Pons (tissue), 1 donor: ENCODE measurements at regions not wholly inside any gene's neighbourhood (a gene's known extent, or its start where the extent isn't known, plus 50 kb on each side); places are given as distances from the start of the nearest gene placed in this dataset.

Experiments used
- DNase-seq: peaks from one replicate; pipeline ENCODE4 v3.0.0-alpha.2; 2016; ENCODE audit warnings: low spot score

GRCh38 chr2:198498516-198498915 lies 694.1 kb downstream of the PLCL1 start:
- DNase-seq, result no peak

GRCh38 chr2:198498048-198498447 lies 693.7 kb downstream of the PLCL1 start:
- DNase-seq, result no peak

- DNase-seq, result no peak
These were observed 690.5 kb downstream of the PLCL1 start for GRCh38 chr2:198494931-198495330.

GRCh38 chr2:198490748-198491147 lies 686.4 kb downstream of the PLCL1 start:
- no peak for DNase-seq

- DNase-seq, result no peak
These were observed 684.6 kb downstream of the PLCL1 start for GRCh38 chr2:198488964-198489363.

- DNase-seq, result no peak
These were observed 678.7 kb downstream of the PLCL1 start for GRCh38 chr2:198483051-198483450.

- DNase-seq, result no peak
These were observed 674.7 kb downstream of the PLCL1 start for GRCh38 chr2:198479065-198479464.

GRCh38 chr2:198478361-198478760 lies 674.0 kb downstream of the PLCL1 start:
- no peak for DNase-seq

- DNase-seq, result no peak
These were observed 671.6 kb downstream of the PLCL1 start for GRCh38 chr2:198476007-198476406.

GRCh38 chr2:198471291-198471690 lies 666.9 kb downstream of the PLCL1 start:
- DNase-seq, result no peak

GRCh38 chr2:198468136-198468535 lies 663.7 kb downstream of the PLCL1 start:
- DNase-seq, result no peak

- no peak for DNase-seq
These were observed 661.6 kb downstream of the PLCL1 start for GRCh38 chr2:198465970-198466369.

- DNase-seq, result no peak
These were observed 652.0 kb downstream of the PLCL1 start for GRCh38 chr2:198456418-198456817.

- no peak for DNase-seq
These were observed 649.5 kb downstream of the PLCL1 start for GRCh38 chr2:198453866-198454265.

- no peak for DNase-seq
These were observed 647.9 kb downstream of the PLCL1 start for GRCh38 chr2:198452327-198452726.

GRCh38 chr2:198448789-198449188 lies 644.4 kb downstream of the PLCL1 start:
- no peak for DNase-seq

GRCh38 chr2:198444800-198445287 lies 640.5 kb downstream of the PLCL1 start:
- no peak for DNase-seq

- no peak for DNase-seq
These were observed 637.5 kb downstream of the PLCL1 start for GRCh38 chr2:198441901-198442300.

- no peak for DNase-seq
These were observed 636.9 kb downstream of the PLCL1 start for GRCh38 chr2:198441246-198441645.

- DNase-seq, result no peak
These were observed 636.4 kb downstream of the PLCL1 start for GRCh38 chr2:198440833-198441232.

GRCh38 chr2:198438331-198438730 lies 633.9 kb downstream of the PLCL1 start:
- no peak for DNase-seq

- DNase-seq, result no peak
These were observed 619.7 kb downstream of the PLCL1 start for GRCh38 chr2:198424112-198424511.

GRCh38 chr2:198417836-198418235 lies 613.4 kb downstream of the PLCL1 start:
- DNase-seq, result no peak

GRCh38 chr2:198414976-198415375 lies 610.6 kb downstream of the PLCL1 start:
- no peak for DNase-seq

GRCh38 chr2:198411936-198412335 lies 607.5 kb downstream of the PLCL1 start:
- DNase-seq, result no peak
